Activated CD8-positive, alpha-beta memory T cell treated with anti-CD3 and anti-CD28 coated beads, Interleukin-2, amount 50 U/mL, for 48 hours (primary cell): ENCODE measurements at regions not wholly inside any gene's neighbourhood (a gene's known extent, or its start where the extent isn't known, plus 50 kb on each side); places are given as distances from the start of the nearest gene placed in this dataset.
A peak's percentile ranks its signal among the peaks of the same experiment; 100 is the strongest.

Experiments used
- DNase-seq: peaks from one replicate; pipeline ENCODE4 v3.0.0-alpha.2; 2020

GRCh38 chr1:209421978-209422680 is 161.4 kb upstream of the CAMK1G start:
- DNase-seq, result no peak

- no peak for DNase-seq
These were observed 157.6 kb upstream of the CAMK1G start for GRCh38 chr1:209425959-209426358.

GRCh38 chr1:209427277-209427676 is 156.2 kb upstream of the CAMK1G start:
- DNase-seq, result no peak

GRCh38 chr1:209427811-209428210 is 155.7 kb upstream of the CAMK1G start:
- DNase-seq, result no peak

- DNase-seq, result no peak
These were observed 155.1 kb upstream of the CAMK1G start for GRCh38 chr1:209428241-209428921.

GRCh38 chr1:209429611-209430010 is 153.9 kb upstream of the CAMK1G start:
- DNase-seq, result no peak

- no peak for DNase-seq
These were observed 153.4 kb upstream of the CAMK1G start for GRCh38 chr1:209430107-209430506.

GRCh38 chr1:209430821-209431259 is 152.7 kb upstream of the CAMK1G start:
- no peak for DNase-seq

- no peak for DNase-seq
These were observed 152.1 kb upstream of the CAMK1G start for GRCh38 chr1:209431402-209431801.

- no peak for DNase-seq
These were observed 151.6 kb upstream of the CAMK1G start for GRCh38 chr1:209431813-209432442.

GRCh38 chr1:209432443-209432825 is 151.1 kb upstream of the CAMK1G start:
- DNase-seq, result no peak

GRCh38 chr1:209433649-209434031 is 149.9 kb upstream of the CAMK1G start:
- DNase-seq, result no peak

- no peak for DNase-seq
These were observed 149.4 kb upstream of the CAMK1G start for GRCh38 chr1:209434066-209434465.

GRCh38 chr1:209434631-209435217 is 148.8 kb upstream of the CAMK1G start:
- DNase-seq, result no peak

- DNase-seq, result peak; percentile 75
These were observed 147.6 kb upstream of the CAMK1G start for GRCh38 chr1:209435654-209436566.

GRCh38 chr1:209439828-209440227 is 143.7 kb upstream of the CAMK1G start:
- no peak for DNase-seq

GRCh38 chr1:209443361-209443931 is 140.1 kb upstream of the CAMK1G start:
- DNase-seq, result no peak

- DNase-seq, result no peak
These were observed 139.4 kb upstream of the CAMK1G start for GRCh38 chr1:209443975-209444651.

GRCh38 chr1:209444961-209445360 is 138.6 kb upstream of the CAMK1G start:
- no peak for DNase-seq

GRCh38 chr1:209445576-209445975 is 137.9 kb upstream of the CAMK1G start:
- DNase-seq, result no peak

GRCh38 chr1:209446356-209446755 is 137.2 kb upstream of the CAMK1G start:
- DNase-seq, result no peak
